Duodenal mucosa (tissue), 2 donors: ENCODE measurements at regions not wholly inside any gene's neighbourhood (a gene's known extent, or its start where the extent isn't known, plus 50 kb on each side); places are given as distances from the start of the nearest gene placed in this dataset.

Experiments used
- H3K27ac ChIP-seq: one replicate; pipeline ENCODE4 v1.7.0; 2013; ENCODE audit warnings: low read depth, low read length
- H3K27me3 ChIP-seq, 2 donors: one replicate each; pipeline ENCODE4 v1.7.0; 2013; ENCODE audit warnings: low read length in 2 of 2, control low read depth in 1 of 2; ENCODE audit not compliant: insufficient read depth in 2 of 2, control insufficient read depth in 1 of 2
- H3K36me3 ChIP-seq, 2 donors: one replicate each; pipeline ENCODE4 v1.7.0; 2013; ENCODE audit warnings: low read length in 2 of 2, control low read depth in 1 of 2; ENCODE audit not compliant: insufficient read depth in 2 of 2, control insufficient read depth in 1 of 2
- H3K4me1 ChIP-seq, 2 donors: one replicate each; pipeline ENCODE4 v1.7.0; 2013; ENCODE audit warnings: low read length in 2 of 2, control low read depth in 1 of 2; ENCODE audit not compliant: insufficient read depth in 2 of 2, control insufficient read depth in 1 of 2
- H3K4me3 ChIP-seq, 2 donors: one replicate each; pipeline ENCODE4 v1.7.0; 2013; ENCODE audit warnings: low read length in 2 of 2, low read depth in 1 of 2
- H3K9ac ChIP-seq, 2 donors: one replicate each; pipeline ENCODE4 v1.7.0; 2013; ENCODE audit warnings: low read length in 2 of 2, low read depth in 1 of 2
- H3K9me3 ChIP-seq, 2 donors: one replicate each; pipeline ENCODE4 v1.7.0; 2013; ENCODE audit warnings: low read length in 2 of 2, control low read depth in 1 of 2; ENCODE audit not compliant: control insufficient read depth in 1 of 2

DNA sequence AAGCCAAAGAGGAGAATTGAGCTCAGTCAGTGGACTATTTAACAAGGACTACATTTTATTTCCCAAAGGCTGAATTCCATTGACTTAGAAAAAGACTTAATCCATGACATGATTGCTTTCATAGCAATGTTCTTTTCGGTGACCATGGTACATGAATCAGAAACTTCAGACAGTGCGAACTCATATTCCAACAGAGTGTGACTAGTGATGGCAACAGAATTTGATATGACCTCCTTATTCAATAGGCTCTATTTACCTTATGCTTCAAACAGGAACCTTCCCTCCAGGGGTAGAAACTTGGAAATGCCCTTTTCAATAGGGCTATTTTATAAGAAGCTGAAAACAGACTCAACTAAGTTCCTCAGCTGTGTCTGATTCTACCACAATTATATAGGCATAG is 191.9 kb downstream of the RND3 start:
- H3K9ac ChIP-seq: no peak overlapping the region
- H3K27ac ChIP-seq: no peak overlapping the region
- H3K4me1 ChIP-seq: no peaks in the 10 kb centered on the region
- no peaks in the 10 kb centered on the region for H3K27me3 ChIP-seq
- H3K9me3 ChIP-seq: peaks cover 0 to 5% of the 10 kb centered on the region in 2 donors
- no peak overlapping the region for H3K4me3 ChIP-seq
- no peaks in the 10 kb centered on the region for H3K36me3 ChIP-seq

DNA sequence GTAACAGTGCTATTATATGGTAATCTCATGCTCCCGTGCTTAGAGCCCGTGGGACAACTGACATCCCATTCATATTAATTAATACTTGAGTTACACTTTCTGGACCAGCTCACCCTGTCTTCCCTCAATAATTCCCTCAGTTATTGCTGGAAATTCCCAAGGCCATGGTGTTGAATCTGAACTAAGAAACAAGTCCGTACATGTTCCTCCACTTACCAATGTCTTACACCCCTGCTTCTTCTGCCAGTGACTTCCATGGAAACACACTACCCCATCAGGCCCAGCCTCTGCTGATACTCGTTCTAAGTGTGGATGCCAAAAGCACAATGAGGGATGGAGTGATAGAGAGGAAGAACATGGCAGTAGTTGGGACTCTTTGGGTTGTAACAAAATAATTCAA is 193.7 kb downstream of the RND3 start:
- H3K4me3 ChIP-seq: no peak overlapping the region

DNA sequence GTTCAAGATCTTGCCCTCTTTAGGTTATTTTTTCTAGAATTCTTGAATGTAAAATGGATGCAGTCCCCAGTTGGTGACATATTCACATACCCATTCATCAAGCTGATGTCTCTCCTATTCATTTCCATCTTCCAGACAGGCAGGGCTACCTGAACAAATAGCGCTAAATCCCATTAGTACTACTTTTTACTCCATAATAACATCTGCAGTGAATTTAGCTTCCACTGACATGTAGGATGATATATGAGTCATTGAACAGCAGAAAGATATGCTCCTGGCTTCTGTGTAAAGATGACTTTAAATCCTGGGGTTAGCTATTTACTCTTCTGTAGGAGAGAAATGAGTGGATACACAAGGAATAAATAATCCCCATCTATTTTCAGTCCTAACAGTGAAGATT is 194.7 kb downstream of the RND3 start:
- no peak overlapping the region for H3K27ac ChIP-seq
- no peak overlapping the region for H3K4me3 ChIP-seq
- H3K9ac ChIP-seq: no peak overlapping the region
- H3K27me3 ChIP-seq: no peaks in the 10 kb centered on the region
- no peaks in the 10 kb centered on the region for H3K9me3 ChIP-seq
- no peaks in the 10 kb centered on the region for H3K36me3 ChIP-seq
- no peaks in the 10 kb centered on the region for H3K4me1 ChIP-seq

More for the DNA sequence above, 193.7 kb downstream of the RND3 start:
- Histone ChIP-seq H3K27me3 (no peaks in the 10 kb centered on the region), H3K9me3 (no peaks in the 10 kb centered on the region), H3K9ac (no peak overlapping the region), H3K36me3 (no peaks in the 10 kb centered on the region), H3K4me1 (no peaks in the 10 kb centered on the region), H3K27ac (no peak overlapping the region)

DNA sequence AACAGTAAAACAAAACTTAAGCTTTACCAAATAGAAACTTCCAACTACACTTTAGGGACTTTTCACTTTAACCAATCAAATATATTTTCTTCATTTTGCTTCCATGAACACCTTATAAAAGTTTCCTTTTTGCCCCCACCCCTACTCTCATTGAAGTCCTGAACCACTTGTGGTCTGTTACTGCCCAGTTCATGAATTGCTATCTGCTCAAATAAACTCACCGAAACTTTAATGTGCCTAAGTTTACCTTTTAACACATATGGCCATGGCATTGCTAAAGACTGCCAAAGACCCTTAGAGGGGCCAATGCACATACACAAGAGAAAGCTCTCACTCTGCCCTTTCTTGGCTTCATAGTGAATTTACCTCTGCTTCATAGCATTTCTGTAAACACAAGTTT is 195.3 kb downstream of the RND3 start:
- no peak overlapping the region for H3K4me3 ChIP-seq
- no peaks in the 10 kb centered on the region for H3K4me1 ChIP-seq
- H3K27ac ChIP-seq: no peak overlapping the region
- H3K36me3 ChIP-seq: no peaks in the 10 kb centered on the region
- no peaks in the 10 kb centered on the region for H3K27me3 ChIP-seq
- no peaks in the 10 kb centered on the region for H3K9me3 ChIP-seq
- H3K9ac ChIP-seq: no peak overlapping the region

DNA sequence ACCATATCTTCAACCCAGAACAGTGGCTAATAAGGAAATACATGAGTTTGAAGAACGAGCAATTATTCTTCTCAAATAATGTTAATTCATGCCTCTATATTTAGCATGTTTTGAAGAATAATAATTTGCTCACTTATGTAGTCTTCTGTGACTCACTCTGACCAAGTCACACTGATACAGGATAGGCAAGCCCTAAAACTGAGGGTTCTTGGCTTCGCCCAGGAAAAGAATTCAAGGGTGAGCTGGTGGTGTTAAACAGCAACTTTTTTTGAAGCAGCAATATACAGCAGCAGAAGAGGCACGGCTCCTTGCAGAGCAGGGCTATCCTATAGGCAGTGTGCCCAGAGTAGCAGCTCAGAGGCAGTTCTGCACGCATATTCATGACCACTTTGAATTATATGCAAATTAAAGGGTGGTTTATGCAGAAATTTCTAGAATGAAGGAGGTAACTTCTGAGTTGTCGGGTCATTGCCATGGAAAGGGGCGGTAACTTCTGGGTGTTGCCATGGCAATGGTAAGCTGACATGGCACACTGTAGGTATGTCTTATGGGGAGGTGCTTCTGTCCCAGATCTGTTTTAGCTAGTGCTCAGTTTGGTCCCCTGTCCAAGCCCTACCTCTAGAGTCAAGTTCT is 200.6 kb downstream of the RND3 start:
- no peak overlapping the region for H3K9ac ChIP-seq
- peaks cover 0 to 6% of the 10 kb centered on the region in 2 donors for H3K4me1 ChIP-seq
- H3K9me3 ChIP-seq: no peaks in the 10 kb centered on the region
- H3K4me3 ChIP-seq: no peak overlapping the region
- H3K27me3 ChIP-seq: no peaks in the 10 kb centered on the region
- no peaks in the 10 kb centered on the region for H3K36me3 ChIP-seq
- no peak overlapping the region for H3K27ac ChIP-seq

DNA sequence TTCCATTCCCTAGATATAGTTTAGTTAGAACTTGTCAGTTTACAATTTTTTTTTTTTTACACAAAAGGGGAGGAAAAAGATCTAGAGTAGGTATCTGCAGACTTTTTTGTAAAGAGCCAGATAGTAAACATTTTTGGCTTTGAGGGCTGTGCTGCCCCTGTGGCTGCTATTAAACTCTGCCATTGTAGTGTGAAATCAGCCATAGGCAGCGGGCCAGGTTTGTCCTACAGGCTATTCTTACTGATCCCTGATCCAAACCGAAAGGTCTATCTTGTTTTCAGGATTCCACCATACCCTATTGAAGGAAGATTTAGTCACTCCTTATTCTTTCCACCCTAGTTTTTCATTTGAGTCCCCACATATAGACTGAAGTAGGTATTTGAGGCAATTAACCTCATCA is 203.4 kb downstream of the RND3 start:
- Histone ChIP-seq H3K9me3 (no peaks in the 10 kb centered on the region), H3K36me3 (no peaks in the 10 kb centered on the region), H3K4me1 (peaks cover 0 to 6% of the 10 kb centered on the region in 2 donors), H3K4me3 (no peak overlapping the region), H3K27ac (no peak overlapping the region), H3K27me3 (no peaks in the 10 kb centered on the region), H3K9ac (no peak overlapping the region)

DNA sequence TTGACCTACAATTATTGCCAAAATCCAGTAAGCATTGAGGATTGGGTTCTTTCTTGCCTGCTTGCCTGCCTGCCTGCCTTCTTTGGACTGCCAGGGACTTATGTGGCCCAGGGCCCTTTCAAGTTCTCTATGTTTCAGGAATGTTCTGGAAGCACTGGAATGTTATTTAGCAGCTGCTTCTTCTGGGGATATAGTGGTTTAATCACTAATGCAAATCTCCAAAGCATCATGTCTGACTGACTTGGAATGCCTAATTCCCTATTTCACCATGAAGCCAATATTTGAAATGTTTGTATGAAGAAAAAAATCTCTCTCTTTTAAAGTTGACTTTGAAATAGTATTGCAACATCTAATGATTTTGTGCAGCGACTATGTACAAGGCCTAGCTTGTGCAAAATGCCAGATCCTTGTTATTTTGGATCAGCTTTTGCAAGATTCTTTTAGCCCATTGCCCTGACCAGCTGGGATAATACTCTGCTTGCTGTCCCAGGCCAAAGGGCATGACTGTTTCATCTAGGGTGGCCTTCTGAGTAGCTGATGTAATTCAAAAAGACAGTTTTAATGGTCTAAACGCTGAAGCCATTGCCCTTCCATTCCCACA is 204.6 kb downstream of the RND3 start:
- Histone ChIP-seq H3K4me1 (peaks cover 0 to 6% of the 10 kb centered on the region in 2 donors), H3K9ac (no peak overlapping the region), H3K9me3 (no peaks in the 10 kb centered on the region), H3K36me3 (no peaks in the 10 kb centered on the region), H3K4me3 (no peak overlapping the region), H3K27ac (no peak overlapping the region), H3K27me3 (no peaks in the 10 kb centered on the region)

DNA sequence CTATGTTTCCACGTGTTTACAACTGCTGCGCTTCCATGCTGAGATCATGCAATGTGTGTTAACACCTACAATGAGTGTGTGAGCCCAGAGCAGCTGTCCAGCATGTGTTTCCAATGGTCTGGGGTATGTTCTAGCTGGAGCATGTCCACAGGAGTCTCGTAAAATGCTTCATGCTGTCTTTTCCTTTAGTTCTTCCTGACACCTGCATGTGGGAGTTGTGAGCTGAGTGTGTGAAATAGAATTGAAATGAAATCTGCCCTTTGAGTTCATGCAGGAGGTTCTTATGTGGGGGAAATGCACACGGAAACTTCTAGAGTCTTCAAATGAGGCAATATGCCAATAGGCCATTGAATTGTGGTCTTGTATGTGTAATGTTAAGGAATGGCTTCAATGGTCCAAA is 205.1 kb downstream of the RND3 start:
- Histone ChIP-seq H3K27ac (no peak overlapping the region), H3K9ac (no peak overlapping the region), H3K36me3 (no peaks in the 10 kb centered on the region), H3K27me3 (no peaks in the 10 kb centered on the region), H3K4me3 (no peak overlapping the region), H3K4me1 (peaks cover 0 to 6% of the 10 kb centered on the region in 2 donors), H3K9me3 (no peaks in the 10 kb centered on the region)

DNA sequence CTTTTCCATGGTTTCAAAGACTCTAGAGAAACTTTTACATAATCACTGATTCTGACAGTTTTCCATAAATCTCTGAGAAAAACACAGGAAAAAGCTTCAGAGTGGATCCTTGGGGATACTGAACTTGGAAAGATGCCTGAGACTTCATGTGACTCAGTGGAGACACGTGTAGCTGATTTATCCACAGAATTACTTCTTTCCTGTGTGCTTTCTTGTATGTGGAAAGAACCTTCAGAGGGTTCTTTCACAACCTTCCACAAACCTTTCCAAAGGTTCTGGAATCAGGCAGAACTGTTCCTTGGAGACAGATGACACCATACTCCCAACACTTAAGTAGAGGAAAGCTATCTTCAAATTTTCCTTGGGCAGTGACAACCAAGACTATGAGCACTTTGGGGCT is 207.2 kb downstream of the RND3 start:
- Histone ChIP-seq H3K9ac (no peak overlapping the region), H3K9me3 (peaks cover 0 to 5% of the 10 kb centered on the region in 2 donors), H3K4me3 (no peak overlapping the region), H3K27ac (no peak overlapping the region), H3K27me3 (no peaks in the 10 kb centered on the region), H3K4me1 (peaks cover 0 to 6% of the 10 kb centered on the region in 2 donors), H3K36me3 (no peaks in the 10 kb centered on the region)

DNA sequence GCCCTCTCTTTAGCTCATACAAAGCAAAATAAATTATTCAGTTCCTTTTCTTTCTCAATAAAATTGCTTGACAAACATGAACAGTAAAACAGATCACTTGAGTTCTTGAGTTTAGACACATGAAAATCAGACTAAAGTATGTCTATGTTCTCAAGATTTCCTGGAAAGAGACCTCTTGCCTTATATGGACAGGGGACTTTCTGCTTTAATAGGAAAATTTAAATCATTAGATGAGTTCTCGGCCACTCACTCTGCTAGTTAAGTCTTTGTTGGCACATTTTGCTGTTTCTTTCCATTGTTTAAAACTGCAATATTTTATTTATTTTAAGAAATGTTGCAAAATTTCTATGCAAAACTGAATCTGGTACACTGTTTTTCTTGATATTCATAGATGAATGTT is 207.8 kb downstream of the RND3 start:
- Histone ChIP-seq H3K9me3 (peaks cover 0 to 5% of the 10 kb centered on the region in 2 donors), H3K27me3 (no peaks in the 10 kb centered on the region), H3K9ac (no peak overlapping the region), H3K36me3 (no peaks in the 10 kb centered on the region), H3K4me3 (no peak overlapping the region), H3K27ac (no peak overlapping the region), H3K4me1 (peaks cover 0 to 6% of the 10 kb centered on the region in 2 donors)
